NCI-H460 (cell line): ENCODE measurements at regions not wholly inside any gene's neighbourhood (a gene's known extent, or its start where the extent isn't known, plus 50 kb on each side); places are given as distances from the start of the nearest gene placed in this dataset.
"Not testable (repeated sequence)": the region's sequence is repeated elsewhere in the genome, so short reads cannot be mapped to it uniquely, and the experiment has no call there.

Source experiments
- DNase-seq: peaks from one replicate; pipeline ENCODE4 v3.0.0-alpha.2; 2016; ENCODE audit warnings: low read depth; ENCODE audit errors: extremely low read depth

DNA sequence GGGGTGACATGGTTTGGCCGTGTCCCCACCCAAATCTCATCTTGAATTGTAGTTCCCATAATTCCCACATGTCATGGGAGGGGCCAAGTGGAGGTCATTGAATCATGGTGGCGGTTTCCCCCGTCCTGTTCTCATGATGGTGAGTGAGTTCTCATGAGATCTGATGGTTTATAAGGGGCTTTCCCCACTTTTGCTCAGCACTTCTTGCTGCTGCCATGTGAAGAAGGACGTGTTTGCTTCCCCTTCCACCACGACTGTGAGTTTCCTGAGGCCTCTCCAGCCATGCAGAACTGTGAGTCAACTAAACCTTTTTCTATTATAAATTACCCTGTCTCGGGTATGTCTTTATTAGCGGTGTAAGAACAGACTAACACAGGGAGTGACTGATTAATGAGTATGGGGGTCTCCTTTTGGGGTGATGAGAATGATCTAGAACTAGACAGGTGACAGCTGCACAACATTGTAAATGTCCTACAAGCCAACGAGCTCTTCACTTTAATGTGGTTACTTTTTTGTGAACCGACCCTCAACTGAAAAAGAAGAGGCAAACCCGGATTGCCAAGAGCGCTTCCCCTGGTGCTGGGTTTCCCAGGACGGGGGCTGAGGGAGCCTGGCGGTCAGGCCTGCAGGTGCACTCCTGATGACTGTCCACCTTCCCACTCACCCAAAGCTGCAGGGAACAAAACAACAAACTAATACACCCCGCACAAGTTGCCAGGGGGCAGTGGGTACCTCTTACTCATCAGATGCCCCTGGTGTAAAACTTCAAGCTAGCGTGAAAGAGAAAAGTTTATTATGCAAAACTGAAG lies 90.1 kb downstream of the NCOR2 start:
- DNase-seq, result no peak

DNA sequence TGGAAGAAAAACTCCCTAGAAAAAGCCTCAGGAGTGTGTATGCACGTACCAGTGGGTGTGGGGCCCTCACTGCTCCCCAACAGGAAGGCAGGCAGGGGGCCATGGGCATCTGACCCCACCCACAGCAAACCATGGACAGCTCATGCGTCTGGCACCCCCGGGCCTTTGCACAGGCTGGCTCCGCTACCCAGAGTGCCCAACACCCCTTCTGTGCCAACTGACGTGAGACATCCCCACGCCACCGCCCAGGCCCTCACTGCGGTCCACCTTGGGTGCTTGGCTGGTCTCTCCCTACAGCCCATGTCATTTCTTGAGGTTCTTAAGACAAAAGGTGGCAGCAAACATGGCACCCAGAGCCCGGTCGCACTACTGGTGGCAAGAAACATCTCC lies 91.4 kb downstream of the NCOR2 start:
- no peak for DNase-seq

- no peak for DNase-seq
These were observed 92.0 kb downstream of the NCOR2 start for GRCh38 chr12:124475295-124476010.

DNA sequence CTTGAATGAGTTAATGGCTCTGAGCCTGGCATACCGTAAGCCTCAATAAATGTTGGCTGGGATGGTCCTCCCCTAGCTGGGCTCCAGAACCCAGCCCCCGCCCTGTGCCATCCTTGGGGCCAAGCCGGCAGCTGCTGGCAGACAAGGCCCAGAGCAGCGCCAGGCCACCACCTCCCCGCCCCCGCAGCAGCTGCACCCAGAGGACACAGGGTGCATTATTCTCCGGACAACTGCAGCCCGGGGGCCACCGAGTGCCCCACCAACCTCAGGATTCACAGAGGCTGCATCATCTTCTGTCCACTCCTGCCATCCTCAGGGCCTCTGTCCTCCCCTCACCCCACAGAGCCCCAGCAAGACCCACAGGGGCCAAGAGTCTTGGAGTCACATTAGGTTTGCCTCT lies 92.7 kb downstream of the NCOR2 start:
- no peak for DNase-seq

- no peak for DNase-seq
These were observed 94.6 kb downstream of the NCOR2 start for GRCh38 chr12:124472690-124473279.

- DNase-seq, result no peak
These were observed 95.6 kb downstream of the NCOR2 start for GRCh38 chr12:124471828-124472227.

GRCh38 chr12:124470806-124471205 lies 96.6 kb downstream of the NCOR2 start:
- no peak for DNase-seq

DNA sequence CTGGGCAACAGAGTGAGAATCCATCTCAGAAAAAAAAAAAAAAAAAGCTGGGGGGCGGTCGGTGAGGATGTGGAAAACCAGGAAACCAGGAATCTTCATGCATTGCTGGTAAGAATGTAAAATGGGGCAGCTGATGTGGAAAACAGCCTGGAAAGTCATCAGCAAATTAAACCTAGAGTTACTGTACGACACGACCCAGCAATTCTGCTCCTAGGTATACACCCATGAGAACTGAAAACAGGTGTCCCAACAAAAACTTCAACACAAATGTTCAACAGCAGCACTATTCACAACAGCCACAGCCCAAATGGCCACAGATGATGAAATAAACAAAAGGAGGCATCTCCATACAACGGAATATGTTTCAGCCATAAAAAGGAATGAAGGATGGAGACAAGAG lies 97.3 kb downstream of the NCOR2 start:
- no peak for DNase-seq

DNA sequence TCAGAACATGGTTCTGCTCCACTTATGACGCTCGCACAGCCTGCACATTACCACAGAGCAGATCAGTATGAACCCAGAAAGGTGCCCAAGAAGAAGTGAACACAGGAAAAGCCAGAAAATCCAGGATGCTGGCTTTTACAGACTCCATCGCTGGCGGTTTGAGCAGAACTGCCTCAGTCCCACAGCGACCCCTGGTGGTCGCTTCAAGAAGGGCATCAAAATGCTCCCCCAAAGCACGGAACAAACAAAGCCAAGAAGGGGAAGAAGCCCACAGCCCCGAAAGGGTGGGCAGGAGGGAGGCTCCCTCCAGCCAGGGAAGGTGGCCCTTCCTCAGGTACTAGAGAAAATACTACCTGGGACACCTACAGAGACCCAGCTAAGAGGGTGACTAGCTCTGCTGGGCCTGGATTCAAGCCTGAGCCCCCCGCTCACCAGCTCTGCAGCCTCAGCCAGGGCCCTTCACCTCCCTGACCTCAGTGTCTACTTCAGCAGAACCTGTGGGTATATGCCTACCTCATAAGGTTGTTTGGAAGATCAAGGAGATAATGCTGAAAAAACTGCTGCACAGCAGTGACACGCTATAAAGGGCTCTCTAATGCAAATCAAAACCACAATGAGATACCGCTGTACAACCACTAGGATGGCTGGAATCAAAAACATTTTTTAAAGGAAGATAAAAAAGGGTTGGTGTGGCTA lies 98.1 kb downstream of the NCOR2 start:
- DNase-seq, result no peak

GRCh38 chr12:124467549-124467948 lies 99.9 kb downstream of the NCOR2 start:
- not testable (repeated sequence) for DNase-seq

DNA sequence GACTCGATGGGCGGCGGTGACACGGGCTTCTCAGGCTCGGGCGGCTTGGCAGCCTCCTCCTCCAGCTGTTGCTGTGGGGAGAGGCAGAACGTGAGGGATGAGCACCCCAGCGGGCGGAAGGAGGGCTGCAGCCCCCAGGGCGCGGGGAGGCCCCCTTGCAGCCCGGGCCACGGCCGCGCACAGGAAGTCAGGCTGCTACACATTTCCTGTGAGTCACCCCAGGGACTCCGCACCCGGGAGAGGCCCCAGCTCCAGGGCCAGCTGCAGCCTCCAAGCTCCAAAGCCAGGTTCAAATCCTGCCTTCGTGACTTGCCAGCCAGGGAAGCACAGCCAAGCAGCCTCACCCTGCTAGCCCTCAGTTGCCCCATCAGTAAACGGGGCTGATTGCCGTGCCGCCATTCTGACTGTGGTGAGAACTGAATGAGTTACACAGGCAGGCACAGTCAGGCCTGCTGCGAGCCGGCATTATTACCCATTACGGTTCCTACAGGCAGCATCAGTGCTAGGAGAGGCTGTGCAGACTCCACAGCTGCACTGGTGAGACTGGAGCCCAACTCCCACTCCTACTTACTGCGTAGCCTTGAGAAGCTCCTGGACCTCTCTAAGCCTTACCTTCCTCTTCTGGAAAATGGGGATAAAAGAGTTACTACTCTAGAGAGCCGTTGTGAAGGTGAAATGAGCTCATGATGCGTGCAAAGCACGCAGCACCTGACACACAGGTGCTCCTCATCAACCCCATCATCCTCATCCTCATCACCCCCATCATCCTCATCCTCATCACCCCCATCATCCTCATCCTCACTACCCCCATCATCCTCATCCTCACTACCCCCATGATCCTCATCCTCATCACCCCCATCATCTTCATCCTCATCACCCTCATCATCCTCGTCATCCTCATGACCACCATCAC lies 100.9 kb downstream of the NCOR2 start:
- DNase-seq, result no peak

DNA sequence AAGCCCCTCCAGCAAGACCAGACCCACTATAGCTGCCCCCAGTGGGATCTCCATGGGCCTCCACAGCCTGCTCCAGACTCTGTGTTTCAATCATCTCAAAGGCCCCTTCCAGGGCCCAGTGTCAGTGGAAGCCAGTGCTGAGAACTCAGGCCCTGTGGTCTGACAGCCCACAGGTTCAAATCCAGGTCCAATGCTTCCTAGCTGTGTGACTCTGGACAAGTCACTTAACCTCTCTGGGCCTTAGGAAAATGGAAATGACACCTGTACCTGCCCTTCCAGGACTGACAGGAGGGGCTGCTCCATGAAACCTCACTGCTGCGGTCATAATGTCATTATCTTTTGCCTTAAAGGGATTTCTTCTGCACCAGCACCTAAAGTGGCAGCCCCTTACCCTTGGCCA lies 101.9 kb downstream of the NCOR2 start:
- no peak for DNase-seq

- no peak for DNase-seq
These were observed 102.6 kb downstream of the NCOR2 start for GRCh38 chr12:124464830-124465229.

DNA sequence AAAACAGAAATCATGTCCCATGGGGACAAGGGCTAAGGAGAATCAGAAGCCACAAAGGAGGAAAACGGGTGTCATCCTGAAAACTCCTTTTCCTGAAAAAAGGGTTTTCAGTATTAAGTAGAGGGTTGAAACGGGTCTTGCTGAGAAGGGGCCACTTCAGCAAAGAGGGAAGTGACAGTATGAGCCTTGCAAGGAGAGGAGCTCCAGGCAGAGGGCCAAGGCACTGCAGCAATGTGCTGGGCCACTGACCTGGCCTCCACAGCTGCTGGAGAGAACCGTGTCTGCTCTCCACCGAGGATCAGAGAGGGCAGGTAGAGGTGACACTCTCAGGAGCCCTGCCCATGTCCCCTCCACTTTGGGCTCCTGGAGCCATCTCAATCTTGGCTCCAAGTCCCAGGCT lies 103.3 kb downstream of the NCOR2 start:
- DNase-seq, result no peak

GRCh38 chr12:124463341-124463921 lies 104.0 kb downstream of the NCOR2 start:
- no peak for DNase-seq

- no peak for DNase-seq
These were observed 104.7 kb downstream of the NCOR2 start for GRCh38 chr12:124462750-124463149.

DNA sequence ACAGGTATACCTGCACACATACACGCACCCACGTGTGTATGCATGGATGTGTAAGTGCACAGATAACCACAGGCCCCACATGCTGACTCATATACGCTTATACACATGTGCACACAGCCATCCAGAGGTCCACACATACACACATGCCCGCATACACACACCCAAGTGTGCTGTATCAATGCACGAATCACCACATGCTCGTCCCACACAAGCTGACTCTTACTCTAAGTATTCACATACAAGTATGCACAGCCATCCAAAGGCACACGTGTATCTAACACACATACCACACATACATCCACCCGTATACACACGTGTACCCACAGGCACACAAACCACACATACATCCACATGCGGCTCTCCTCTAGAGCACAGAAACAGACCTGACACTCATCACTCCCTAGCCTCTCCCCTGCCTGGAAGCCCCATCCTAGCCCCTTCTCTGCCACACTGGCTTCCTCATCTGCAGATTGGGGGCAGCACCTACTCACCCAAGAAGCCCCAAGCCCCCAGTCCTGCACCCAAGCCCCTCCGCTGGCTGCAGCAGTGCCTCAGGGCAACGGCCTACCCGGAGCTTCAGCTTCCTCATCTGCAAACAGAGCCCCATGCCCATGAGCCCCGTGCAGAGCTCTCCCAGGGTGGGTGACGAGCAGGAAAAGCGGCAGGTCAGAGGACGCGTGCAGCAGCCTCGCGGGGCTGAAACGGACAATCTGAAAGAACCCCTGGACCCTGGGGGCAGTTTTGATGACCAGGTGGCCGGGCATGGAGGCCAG lies 105.4 kb downstream of the NCOR2 start:
- no peak for DNase-seq

- no peak for DNase-seq
These were observed 106.2 kb downstream of the NCOR2 start for GRCh38 chr12:124461241-124461673.

- DNase-seq, result no peak
These were observed 106.6 kb downstream of the NCOR2 start for GRCh38 chr12:124460771-124461170.
